HG03432 (cell line): ENCODE measurements at regions not wholly inside any gene's neighbourhood (a gene's known extent, or its start where the extent isn't known, plus 50 kb on each side); places are given as distances from the start of the nearest gene placed in this dataset.
"Not testable (repeated sequence)": the region's sequence is repeated elsewhere in the genome, so short reads cannot be mapped to it uniquely, and the experiment has no call there.

Source experiments
- ATAC-seq: cut with Tn5 transposase; IDR thresholded peaks from one replicate; pipeline ENCODE4 v1.9.1; 2021; ENCODE audit warnings: mild to moderate bottlenecking, moderate library complexity; ENCODE audit not compliant: unreplicated experiment

DNA sequence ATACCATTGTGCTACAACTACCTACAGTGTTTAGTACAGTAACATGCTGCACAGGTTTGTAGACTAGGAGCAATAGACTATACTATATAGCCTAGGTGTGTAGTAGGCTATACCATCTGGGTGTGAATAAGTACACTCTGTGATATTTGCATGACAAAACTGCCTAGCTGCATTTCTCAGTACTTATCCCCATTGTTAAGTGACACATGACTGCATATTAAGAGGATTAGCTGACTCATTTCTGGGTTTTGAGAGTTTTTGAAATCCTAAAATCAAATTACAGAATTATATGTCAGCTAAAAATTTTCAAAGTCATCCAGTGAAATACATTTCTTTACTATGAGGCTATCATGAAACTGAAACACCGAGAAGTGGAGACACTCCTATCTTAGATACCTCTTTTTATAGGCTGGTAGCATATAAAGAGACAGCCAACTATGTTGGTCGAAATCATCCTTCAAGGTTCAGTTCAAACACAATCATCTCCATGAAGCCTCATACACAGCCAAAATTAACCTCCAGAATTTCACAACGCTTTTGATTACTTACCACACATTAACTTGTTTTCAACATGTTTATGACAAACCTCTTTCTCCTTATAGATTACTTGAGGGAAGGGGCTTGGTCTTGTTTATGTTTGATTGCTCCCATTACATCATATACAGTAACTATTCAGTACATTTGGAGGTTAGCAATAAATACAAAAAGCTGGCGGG lies 89.8 kb upstream of the ANK3 start:
- ATAC-seq: no peak

DNA sequence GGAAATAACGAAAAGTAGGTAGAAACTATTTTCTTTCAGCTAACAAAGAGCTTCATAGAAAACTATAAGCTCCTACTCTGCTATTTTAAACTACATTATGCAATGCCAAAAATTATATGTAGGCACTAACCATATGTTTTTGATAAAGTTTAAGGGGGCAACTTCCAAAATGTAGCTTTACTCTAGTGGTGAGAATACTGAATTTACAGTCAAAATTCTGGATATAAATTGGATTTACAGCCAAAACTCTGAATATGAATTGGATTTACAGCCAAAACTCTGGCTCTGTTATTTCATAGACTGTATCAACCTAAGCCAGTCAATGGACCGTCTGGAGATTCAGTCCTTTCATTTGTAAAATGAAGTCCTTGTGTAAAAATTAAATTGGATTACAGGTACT lies 86.8 kb upstream of the ANK3 start:
- no peak for ATAC-seq

DNA sequence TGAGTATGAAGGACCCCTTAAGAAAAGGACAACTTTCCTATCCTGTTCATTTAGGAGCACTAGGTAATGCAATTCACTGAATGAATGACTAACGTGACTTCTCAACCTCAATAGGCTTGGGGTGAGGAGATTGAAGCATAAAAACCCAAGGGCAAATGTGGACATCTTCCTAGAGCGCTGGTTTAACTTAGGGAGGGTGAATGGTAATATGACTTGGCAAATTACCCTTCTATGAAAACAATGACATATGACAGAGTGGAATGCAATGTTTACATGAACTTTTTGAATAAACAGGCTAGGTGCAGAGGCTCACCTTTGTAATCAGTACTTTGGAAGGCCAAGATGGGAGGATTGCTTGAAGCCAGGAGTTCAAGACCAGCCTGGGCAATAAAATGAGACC lies 83.9 kb upstream of the ANK3 start:
- ATAC-seq: no peak

DNA sequence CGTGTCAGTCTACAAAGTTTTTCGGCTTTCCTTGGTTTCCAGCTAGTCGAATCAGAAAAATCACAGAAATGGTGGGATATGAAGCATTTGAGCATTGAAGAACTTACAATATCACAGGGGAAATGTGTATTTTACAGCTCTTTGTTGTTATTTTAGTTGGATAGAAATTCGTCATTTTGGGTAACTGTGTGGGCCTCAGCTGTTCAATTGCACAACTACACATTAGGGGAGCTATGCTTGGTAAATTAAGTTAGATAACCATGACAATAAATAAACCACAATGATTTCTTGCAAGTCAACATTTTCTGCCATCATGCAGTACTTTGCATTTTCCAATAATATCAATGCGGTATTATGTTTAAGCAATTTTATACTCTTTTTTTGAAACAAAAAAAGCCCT lies 80.4 kb upstream of the ANK3 start:
- ATAC-seq: no peak

DNA sequence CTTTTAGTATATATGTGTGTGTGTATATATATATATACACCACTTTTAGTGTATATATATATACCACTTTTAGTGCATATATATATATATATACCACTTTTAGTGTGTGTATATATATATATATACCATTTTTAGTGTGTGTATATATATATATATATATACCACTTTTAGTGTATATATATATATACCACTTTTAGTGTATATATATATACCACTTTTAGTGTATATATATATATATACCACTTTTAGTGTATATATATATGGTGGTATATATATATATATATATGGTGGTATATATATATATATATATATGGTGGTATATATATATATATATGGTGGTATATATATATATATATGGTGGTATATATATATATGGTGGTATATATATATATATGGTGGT lies 79.5 kb upstream of the ANK3 start:
- not testable (repeated sequence) for ATAC-seq

DNA sequence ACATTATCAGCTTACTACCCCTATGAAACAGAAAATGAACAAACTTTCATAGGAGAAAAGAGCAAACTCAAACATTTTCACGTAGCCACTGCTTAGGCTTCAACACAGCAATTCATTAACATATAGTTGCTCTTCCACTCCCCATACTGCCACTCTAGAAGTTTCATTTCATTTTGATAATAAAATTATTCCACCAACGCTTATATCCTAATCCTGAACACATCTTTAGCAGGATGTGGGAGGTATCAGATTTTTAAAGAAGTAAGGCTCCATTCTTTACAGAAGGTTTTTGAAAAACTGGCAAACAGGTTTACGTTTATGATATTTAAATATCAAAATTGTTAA lies 77.5 kb upstream of the ANK3 start:
- ATAC-seq: no peak

DNA sequence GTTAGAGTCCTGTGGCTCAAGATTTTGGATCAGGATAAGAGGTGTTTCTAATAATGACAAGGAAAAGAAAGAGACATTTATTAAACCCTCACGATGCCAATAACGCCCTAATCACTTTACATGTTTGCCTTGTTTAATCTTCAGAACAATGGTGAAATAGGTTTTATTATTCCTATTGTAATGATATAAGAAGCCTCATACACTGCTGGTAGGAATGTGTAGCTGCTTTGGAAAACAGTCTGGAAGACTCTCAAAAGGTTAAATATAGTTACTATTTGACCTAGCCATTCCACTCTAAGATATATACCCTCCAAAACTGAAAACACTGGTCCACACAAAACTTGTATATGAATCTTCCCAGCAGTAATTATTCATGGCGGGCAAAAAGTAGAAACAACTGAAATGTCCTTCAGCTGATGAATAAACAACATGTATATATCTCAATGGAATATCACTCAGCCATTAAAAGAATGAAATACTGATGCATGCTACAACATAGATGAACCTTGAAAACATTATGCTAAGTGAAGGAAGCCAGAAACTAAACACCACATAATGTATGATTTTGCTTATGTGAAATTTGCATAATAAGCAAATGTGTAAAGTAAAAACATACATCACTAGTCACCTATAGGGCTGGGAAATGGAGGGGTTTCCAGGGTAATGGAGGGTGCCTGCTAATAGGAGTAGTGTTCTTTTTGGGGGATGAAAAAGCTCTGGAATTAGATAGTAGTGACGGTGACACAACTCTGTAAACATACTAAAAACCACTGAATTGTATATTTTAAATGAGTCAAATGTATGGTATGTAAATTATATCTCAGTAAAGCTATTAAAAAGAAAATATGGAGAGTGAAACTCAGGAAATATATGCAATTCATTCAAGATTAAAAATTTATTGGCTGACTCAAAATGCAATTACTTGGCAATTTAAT lies 76.9 kb upstream of the ANK3 start:
- no peak for ATAC-seq

DNA sequence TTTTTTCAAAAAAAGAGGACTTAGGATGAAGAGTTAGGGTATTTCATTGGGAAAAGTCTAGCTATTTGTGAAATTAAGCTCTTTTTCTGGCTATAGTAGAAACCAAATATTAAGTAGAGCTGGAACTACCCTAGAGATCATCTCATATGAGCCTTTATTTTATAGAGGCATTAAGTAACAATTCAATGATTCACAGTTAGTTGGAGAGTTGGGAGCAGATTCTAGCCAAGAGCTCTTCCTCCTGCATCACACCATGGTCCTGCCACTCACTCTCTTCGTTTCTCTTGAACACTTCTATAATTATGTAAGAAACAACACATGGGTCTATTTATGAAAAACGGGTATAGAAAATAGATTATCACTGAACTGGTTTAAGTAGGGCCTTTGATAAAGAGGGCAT lies 76.1 kb upstream of the ANK3 start:
- no peak for ATAC-seq

DNA sequence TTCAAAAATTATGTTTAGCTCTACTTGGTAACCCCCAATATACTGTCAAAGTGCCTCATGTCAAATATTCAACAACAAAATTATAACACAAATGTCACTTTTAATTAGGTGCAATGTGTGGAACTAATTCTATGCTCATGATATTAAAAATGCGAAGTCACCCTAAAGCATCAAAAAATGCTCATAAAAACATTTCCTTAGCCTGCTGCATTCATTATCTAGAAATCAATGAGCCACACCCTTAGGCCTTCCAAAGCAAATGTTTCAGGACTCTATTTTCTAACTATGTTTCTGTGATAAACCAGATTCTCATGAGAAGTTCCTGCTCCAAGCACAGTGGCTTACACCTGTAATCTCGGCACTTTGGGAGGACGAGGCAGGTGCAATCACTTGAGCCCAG lies 75.0 kb upstream of the ANK3 start:
- ATAC-seq: no peak

DNA sequence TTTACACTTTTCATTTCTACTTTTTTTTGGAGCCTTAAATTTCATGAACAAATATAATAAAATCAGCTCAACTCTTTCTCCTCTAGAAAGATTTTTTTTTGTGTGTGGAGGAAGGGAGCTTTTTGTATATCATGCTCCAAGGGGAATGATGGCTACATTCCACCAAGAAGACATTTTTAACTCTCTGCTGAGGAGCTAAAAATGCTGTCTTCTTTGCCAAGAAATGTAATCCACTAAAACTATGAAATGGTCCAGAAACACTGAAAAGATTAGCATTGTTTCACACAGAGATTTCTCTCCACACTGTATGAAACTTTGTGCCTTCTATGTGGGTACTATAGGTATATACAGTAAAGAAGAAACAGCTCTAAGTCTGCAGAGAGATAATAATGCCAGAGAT lies 74.1 kb upstream of the ANK3 start:
- no peak for ATAC-seq

DNA sequence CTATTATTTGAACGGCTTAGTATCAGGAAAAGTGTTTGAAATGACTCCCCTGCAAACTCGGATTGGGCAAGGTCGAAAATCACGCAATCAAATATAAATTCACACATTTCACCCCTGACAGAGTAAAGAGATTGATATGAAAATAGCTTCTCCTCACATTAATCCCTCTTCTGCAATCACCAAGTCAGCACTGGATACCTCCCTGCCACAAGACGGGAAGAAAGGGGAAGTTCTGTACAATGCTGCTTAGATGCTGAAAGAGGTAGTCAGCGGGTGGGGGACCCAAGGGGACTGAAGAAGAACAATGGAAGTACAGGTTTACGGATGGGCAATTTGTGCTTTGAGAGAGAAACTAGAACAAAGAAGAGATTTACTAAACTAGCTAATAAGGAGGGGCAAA lies 72.0 kb upstream of the ANK3 start:
- no peak for ATAC-seq

DNA sequence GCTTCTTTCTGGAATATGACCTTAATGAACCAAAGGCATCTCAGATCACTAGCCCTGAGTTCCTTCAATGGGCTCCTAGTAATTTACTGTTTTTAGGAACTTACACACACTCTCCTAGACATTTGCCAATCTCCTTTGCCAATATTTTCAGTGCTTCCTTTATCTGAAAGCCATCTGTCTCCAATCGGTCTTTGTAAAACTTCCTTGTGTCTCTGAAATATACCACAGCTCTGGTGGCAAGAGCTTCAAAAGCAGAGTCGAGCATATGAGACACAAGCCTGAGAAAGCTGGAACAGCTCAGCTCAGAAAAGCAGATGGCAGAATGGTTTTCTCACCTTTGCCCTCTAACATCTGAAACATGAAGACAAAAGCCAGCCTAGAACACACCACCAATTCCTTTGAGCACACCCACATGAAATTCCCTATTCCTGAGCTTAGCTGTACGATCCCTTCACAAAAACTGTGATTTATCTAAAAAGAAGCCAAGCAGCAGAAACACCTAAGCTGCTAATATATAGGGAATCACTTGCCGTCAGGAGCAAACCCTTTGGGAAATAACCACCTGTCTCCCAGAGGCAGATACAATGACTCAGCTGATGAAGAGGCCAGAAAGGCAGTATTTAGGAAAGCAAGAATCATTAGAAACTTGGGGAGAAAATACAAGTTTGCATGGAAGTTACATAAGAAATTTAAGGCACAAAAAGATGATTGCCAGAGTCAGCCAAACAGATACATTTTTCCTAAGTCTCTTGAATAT lies 70.2 kb upstream of the ANK3 start:
- ATAC-seq: no peak

DNA sequence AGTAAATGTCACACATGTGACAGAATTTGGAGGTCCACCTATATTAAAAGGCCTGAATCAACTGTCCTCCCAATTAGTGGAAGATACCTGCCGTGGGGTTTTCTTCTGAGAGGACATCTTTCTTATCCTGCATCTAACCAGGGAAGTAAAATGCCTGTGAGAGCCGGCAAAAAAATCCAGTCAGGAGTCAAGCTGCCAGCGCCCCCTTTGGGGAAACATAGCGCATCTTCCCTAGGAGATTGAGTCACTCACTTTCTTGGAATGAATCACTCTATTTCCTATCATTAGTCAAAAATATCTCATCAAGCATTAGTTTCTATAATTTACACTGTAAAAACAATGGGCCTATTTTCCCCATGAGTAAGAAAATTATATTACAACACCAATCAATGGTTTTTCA lies 66.4 kb upstream of the ANK3 start:
- no peak for ATAC-seq

DNA sequence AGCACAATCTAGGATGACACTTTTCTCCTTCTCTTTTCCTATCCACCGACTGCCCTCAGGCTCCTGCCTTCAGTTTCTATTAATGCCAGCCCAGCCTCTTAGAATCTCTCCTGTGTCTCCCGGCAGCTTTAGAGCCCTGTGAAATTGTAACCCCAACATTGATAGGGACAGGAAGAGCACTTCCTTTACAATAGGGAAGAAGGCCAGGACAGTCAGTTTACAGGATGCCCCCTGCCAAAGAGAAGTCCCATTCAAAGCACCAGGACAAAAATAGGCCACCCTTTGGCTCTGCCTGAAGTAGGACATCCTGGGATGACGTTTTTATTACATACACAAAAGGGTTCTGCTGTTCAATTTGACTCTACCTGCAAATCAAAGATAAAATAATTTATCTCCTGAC lies 64.7 kb upstream of the ANK3 start:
- no peak for ATAC-seq

DNA sequence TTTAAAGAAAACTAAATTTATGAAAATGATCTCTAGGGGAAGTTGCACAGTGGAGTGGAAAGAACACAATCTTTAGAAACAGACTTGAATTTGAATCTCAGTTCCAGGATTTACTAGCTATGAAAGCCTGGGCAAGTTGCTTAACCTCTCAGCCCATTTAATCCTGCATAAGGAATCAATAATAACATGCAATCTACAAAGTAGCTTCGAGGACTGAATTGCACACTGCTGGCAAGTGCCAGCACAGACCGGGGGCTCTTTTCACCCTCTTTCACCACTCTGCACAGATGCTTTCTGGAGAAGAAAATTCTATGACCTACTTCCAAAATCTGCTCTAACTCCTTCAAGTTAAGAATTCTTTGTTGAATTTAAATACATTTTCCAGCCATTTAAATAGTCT lies 63.4 kb upstream of the ANK3 start:
- ATAC-seq: no peak

DNA sequence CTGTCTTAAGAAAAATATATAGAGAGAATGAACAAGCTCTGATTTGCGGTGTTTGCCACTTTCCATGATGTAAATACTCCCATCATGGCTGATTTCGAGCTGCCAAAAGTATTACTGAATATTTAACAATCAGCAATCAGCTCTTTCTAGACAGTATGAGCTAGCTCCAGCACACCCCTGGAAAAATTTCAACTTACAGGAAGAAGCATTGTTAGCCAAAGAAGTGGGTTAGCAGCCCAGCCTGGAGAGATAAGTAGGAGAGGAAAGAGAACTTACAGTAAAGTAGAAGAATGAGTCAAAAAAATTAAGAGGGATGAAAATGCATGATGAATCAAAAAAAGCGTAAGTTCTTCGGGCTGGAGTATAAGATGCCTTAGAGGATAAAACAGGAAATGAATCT lies 60.6 kb upstream of the ANK3 start:
- no peak for ATAC-seq

DNA sequence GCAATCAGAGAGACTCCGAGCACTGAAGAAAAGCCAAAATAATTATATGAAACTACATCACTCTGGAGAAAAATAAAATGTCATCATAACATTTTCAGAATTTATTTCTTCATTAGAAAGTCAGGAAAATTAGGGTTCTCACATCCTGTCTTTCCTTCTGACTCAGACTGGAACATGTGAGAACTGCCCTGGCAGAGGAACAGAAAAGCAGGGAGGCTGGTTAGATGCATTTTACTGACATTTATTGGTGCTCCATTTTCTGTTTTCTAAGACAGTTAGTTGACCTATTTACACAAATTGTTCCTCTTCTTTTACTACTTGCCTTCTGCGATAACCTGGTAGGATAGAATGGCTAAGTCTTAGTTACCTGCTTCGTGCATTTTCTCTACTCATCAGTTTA lies 58.6 kb upstream of the ANK3 start:
- ATAC-seq: no peak

DNA sequence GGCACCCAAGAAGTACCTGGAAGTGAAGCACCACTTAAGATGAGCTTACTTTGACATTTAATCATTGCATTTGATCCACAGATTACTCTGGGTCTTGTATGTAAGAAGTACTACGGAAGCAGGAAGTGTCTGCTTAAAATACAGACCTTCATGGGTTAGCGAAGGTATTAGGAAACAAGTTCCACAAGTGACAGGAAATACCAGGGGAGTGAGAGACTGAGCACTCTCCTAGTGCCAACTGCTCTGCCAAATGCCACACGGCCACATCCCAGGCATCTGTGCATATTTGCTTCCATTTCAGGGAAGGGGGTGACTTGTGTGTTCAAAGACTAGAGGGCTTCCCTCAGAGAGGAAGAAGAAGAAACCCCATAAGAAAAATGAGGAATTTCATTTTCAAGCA lies 57.2 kb upstream of the ANK3 start:
- ATAC-seq: no peak

DNA sequence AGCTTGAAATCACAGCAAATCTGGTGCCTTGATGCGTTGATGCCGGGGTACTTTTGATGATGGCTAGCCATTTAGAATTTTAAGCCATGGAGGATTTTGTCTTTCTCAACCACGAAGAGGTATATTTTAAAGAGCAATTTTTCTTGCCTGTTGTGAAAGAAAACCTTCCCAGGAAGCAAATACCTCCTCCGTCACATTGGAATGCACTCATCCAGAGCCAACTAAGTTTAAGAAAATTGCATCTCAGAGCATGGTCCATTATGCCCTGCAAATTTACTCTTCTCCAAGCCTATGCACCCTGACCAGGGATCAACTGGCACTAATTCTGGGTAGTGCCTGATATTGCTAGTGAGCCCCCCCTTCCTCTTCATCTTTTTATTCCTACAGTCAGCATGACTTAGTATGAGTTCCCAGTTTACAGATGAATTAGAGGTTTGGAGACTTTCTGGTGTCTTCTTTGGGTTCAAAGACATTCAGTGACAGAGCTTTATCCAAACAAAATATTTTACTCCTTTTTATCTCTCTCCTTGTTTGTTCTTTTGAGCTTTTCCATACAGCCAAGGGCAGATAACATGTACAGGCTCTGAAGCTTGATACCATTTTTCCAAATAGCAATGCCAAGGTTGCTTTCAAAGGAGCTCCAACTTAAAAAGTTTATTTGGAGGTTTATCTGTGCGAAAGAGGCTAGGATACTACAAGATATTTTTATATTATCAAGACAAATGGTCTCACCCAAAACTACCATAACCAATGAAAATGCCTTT lies 56.6 kb upstream of the ANK3 start:
- ATAC-seq: no peak

DNA sequence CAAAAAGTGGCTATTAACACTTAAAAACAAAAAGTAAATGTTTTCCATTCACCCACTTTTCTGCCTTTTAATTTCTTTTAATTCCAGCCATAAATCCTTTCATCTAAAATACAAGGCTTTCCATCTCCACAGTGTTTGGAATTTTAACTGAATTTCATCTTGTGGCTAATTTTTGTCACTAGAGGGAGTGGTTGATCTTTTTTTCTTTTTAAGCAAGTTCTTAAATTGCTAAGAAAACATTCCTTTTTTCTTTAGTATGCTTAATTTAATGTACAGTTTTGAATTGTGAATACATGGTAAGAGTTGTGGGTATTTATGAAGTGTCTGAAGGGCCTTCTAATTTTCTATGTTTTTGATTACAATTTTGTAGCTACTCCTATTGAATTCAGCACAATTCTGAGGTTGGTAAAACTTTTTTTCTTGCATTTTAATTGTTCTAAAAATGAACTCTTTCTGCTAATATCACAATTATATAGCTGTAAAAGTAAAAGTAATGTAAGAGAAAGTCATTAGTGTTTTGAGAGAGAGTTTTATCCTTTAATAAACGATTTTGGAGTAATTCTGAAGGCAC lies 54.9 kb upstream of the ANK3 start:
- ATAC-seq: no peak

DNA sequence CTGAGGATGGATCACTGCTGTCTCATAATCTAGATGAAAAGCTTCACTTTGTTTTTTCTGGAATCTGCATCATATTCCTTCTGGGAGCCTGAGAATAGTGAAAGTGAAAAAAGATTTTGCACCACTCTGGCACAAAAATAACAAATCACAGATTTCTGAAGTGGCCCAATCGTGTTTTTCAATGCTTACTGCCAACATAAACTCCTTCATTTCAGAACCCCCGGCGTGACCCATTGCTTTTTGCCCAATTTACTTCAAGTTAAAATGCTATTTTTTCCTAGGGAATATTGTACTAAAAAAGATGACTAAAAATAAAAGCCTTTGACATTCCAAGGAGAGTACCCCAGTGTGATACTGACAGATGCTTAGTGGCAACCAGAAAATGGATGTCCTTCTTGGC lies 53.7 kb upstream of the ANK3 start:
- ATAC-seq: no peak
